Osteocyte (in vitro differentiated cells): ENCODE measurements at regions not wholly inside any gene's neighbourhood (a gene's known extent, or its start where the extent isn't known, plus 50 kb on each side); places are given as distances from the start of the nearest gene placed in this dataset.

Experiments used
- DNase-seq: peaks from one replicate; pipeline ENCODE4 v3.0.0; 2021; ENCODE audit warnings: mixed read lengths; ENCODE audit not compliant: unreplicated experiment; ENCODE audit errors: extremely low spot score
- H3K27ac Mint-ChIP-seq: one replicate; pipeline ENCODE4 v1.8.0; 2021; ENCODE audit warnings: mild to moderate bottlenecking, mixed read lengths; ENCODE audit not compliant: unreplicated experiment
- H3K27me3 Mint-ChIP-seq: one replicate; pipeline ENCODE4 v1.8.0; 2021; ENCODE audit warnings: mixed read lengths; ENCODE audit not compliant: unreplicated experiment
- H3K36me3 Mint-ChIP-seq: one replicate; pipeline ENCODE4 v1.8.0; 2021; ENCODE audit warnings: mixed read lengths; ENCODE audit not compliant: unreplicated experiment
- H3K4me1 Mint-ChIP-seq: one replicate; pipeline ENCODE4 v1.8.0; 2021; ENCODE audit warnings: mixed read lengths; ENCODE audit not compliant: unreplicated experiment
- H3K4me3 Mint-ChIP-seq: one replicate; pipeline ENCODE4 v1.8.0; 2021; ENCODE audit warnings: mild to moderate bottlenecking, moderate library complexity, mixed read lengths; ENCODE audit not compliant: unreplicated experiment
- H3K9me3 Mint-ChIP-seq: one replicate; pipeline ENCODE4 v1.8.0; 2021; ENCODE audit warnings: mixed read lengths; ENCODE audit not compliant: unreplicated experiment
- CTCF ChIP-seq: fragments of 200-600 bp; sonication (generic); IDR thresholded peaks from 2 replicates; pipeline ENCODE4 v1.5.0; 2021; ENCODE audit warnings: antibody characterized with exemption, mild to moderate bottlenecking, moderate library complexity

- H3K4me1 Mint-ChIP-seq: peaks cover 27% of the 10 kb centered on the region
- H3K9me3 Mint-ChIP-seq: no peaks in the 10 kb centered on the region
- no peak for DNase-seq
- no peak overlapping the region for H3K4me3 Mint-ChIP-seq
- no peaks in the 10 kb centered on the region for H3K36me3 Mint-ChIP-seq
- no peak for TF ChIP-seq CTCF
- peak overlapping the region; percentile 76 for H3K27ac Mint-ChIP-seq
- no peaks in the 10 kb centered on the region for H3K27me3 Mint-ChIP-seq
These were observed 97.6 kb upstream of the ZNF438 start for GRCh38 chr10:31129271-31129670.

- Mint-ChIP-seq H3K36me3 (no peaks in the 10 kb centered on the region), H3K9me3 (no peaks in the 10 kb centered on the region), H3K27me3 (no peaks in the 10 kb centered on the region), H3K4me3 (no peak overlapping the region), H3K27ac (no peak overlapping the region), H3K4me1 (peaks cover 34% of the 10 kb centered on the region)
- no peak for DNase-seq
- no peak for TF ChIP-seq CTCF
These were observed 98.3 kb upstream of the ZNF438 start for GRCh38 chr10:31129880-31130405.

GRCh38 chr10:31130406-31130805 lies 98.7 kb upstream of the ZNF438 start:
- H3K27ac Mint-ChIP-seq: no peak overlapping the region
- H3K27me3 Mint-ChIP-seq: no peaks in the 10 kb centered on the region
- H3K4me3 Mint-ChIP-seq: no peak overlapping the region

GRCh38 chr10:31131251-31131650 lies 99.6 kb upstream of the ZNF438 start:
- H3K27me3 Mint-ChIP-seq: no peaks in the 10 kb centered on the region
- H3K36me3 Mint-ChIP-seq: no peaks in the 10 kb centered on the region
- no peaks in the 10 kb centered on the region for H3K9me3 Mint-ChIP-seq
- no peak for DNase-seq
- H3K4me1 Mint-ChIP-seq: peaks cover 42% of the 10 kb centered on the region
- no peak overlapping the region for H3K27ac Mint-ChIP-seq
- TF ChIP-seq CTCF: no peak
- H3K4me3 Mint-ChIP-seq: no peak overlapping the region

More at GRCh38 chr10:31130406-31130805, 98.7 kb upstream of the ZNF438 start:
- peaks cover 39% of the 10 kb centered on the region for H3K4me1 Mint-ChIP-seq
- DNase-seq: no peak
- no peaks in the 10 kb centered on the region for H3K36me3 Mint-ChIP-seq
- H3K9me3 Mint-ChIP-seq: no peaks in the 10 kb centered on the region
- TF ChIP-seq CTCF: no peak

GRCh38 chr10:31132681-31133244 lies 101.1 kb upstream of the ZNF438 start:
- no peak overlapping the region for H3K27ac Mint-ChIP-seq
- H3K9me3 Mint-ChIP-seq: no peaks in the 10 kb centered on the region
- H3K4me1 Mint-ChIP-seq: peaks cover 48% of the 10 kb centered on the region
- no peak for TF ChIP-seq CTCF
- peak overlapping the region; percentile 18 for H3K4me3 Mint-ChIP-seq
- H3K36me3 Mint-ChIP-seq: no peaks in the 10 kb centered on the region
- no peak for DNase-seq
- no peaks in the 10 kb centered on the region for H3K27me3 Mint-ChIP-seq
